ENCODE measurements at regions not wholly inside any gene's neighbourhood (a gene's known extent, or its start where the extent isn't known, plus 50 kb on each side); places are given as distances from the start of the nearest gene placed in this dataset. TPM values are rescaled to one million over a fixed set of nuclear protein-coding genes. Genes with fewer than 3 reads are reported as not detected.

- no peak for DNase-seq (ENCODE audit: low spot score)
These were observed 55.8 kb upstream of the SMARCA2 start for GRCh38 chr9:1959371-1959770.

DNA sequence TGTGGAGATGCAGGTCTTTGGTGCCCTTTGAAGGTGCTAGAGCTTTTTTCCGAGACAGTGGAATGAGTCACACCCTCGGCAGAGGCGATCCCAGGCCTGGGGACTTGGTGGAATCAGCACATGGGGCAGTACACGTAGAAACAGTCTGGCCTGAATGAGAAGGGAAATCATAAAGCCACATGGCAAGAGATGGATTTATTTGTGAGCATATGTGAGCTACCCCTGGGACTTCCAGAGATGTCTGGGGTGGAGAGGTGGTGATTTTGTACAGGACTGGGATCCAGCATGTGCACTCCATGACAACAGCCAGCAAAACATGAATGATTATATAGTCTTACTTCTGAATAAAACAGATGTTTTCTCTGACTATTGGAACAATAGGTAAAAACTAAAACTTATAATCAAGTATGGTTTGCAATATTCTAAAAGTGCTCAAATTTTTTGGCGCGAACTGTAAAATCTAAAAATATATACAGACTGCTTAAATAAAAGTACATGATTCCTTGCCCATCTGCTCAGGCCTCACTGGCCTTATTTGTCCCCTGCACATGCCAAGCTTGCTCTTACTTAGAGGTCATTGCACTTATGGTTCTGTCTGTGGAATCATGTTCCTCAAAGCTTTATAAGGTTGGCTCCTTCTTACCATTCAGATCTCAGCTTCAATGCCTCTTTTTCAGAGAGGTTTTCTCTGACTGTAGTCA lies 54.7 kb upstream of the SMARCA2 start:
- no peak for DNase-seq (ENCODE audit: low spot score)

DNA sequence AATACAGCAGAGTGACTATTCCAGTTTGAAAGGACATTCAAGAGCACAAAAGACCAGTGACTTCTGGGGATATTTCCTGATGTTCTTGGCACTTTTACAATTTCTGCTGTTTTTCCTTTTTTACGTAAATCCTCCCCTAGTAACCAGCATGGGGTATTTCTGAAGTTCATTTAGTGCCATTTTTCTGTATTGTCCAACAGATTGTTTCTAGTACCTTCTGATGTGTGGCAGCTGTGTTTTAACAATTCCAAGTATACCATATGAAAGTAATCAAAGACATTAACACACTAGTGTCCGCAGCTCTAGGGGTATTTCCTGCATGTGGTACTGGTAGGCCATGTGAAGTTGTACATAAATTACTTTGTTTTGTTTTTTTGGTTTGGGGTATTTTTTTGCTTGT lies 53.0 kb upstream of the SMARCA2 start:
- no peak for DNase-seq (ENCODE audit: low spot score)

DNA sequence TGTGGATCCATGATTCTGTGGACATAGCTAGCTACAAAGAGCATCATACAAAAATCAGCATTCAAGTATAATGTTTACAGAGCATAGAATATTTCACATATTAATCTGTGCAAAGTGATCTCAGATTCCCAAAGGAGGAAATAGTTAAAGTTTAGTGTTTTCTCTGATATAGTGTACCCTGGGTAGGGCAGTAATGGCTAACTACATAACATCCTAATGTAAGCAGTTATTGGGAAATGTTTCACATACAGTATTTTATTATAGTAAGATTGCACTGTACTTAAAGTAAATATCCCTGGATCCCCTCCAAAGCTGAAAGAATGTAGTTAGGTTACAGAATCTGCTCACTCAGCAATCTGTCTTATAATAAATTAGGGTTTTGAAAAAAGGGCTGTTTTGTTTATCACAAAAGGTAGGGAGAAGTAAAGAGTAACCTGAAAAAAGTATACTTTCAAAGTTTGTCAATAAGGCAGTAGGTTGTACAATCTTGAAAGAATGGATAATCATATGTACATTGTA lies 52.5 kb upstream of the SMARCA2 start:
- DNase-seq (ENCODE audit: low spot score) = no peak

DNA sequence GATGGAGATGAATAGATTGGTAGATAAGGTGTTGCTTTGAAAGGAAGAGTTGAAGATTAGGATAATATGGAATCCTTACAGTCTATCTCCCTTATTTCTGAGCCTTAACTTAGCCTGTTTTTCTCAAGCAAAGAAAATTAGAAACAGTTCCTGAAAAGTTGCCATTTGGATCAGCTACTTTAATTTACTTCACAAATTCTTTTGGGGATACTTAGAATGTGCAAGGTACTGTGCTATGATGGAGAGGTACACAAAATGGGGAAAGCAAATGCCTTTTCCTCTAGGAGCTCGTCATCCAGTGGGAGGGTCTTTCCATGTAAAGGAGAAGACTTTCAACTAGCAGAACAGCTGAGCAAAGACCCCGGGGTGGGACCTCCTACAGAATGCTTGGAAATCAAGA lies 51.1 kb upstream of the SMARCA2 start:
- no peak for DNase-seq (ENCODE audit: low spot score)

Small RNA genes in the stretch of these regions (small RNA-seq; reads per million reads assigned to genes)
- not detected for gene RNA5SP279
